NT2/D1 (cell line): ENCODE measurements at regions not wholly inside any gene's neighbourhood (a gene's known extent, or its start where the extent isn't known, plus 50 kb on each side); places are given as distances from the start of the nearest gene placed in this dataset.

Experiments
- SUZ12 ChIP-seq: IDR thresholded peaks from 2 replicates; pipeline ENCODE4 v1.6.1; 2011; ENCODE audit not compliant: insufficient read length, insufficient read depth; ENCODE audit errors: extremely low read depth
- YY1 ChIP-seq: IDR thresholded peaks from 2 replicates; pipeline ENCODE4 v1.6.1; 2011; ENCODE audit not compliant: insufficient read length, insufficient read depth

DNA sequence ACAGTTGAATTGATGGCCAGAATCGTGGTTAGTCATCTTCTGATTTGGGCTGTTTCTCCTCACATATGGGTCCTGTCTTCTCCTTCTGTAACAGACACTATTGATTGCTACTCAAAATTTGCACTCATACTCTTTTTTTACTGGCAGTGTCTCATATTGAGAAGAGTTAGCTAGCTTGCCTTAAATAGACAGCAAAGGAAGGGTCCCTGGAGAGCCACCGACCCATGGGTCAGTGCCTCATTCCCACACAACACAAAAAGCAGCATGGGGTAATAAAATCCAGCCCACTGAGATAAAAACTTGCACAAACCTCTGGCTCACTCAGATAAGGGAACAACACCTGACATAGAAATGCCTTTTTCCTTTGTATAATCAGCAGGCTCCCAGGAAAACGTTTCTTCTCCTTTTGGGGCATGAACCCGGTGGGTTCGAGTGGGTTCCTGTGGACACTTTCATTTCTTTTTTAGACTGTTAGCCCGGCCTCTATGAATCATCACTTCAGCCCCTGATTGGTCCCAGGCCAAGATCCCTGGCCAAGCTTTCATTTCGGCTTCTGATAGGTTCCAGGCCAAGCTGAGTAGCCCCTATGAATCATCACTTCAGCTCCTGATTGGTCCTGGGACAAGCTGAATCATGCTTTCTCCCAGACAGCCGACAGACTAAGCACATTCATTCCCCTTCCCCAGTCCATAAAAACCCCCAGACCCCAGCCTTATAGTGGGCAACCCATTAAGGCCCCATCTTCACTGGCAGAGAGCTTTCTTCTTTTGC is 408.1 kb downstream of the DCAF12L2 start:
- TF ChIP-seq YY1 (no peak), SUZ12 (no peak)
